H1 (cell line): ENCODE measurements at regions not wholly inside any gene's neighbourhood (a gene's known extent, or its start where the extent isn't known, plus 50 kb on each side); places are given as distances from the start of the nearest gene placed in this dataset.

Experiments
- CTCF ChIA-PET: fragments of 300-600 bp; sonication (Branson Sonifier 250); formaldehyde crosslinking; loops from one replicate; lab custom pipeline; 2021; ENCODE audit not compliant: partially characterized antibody; lab: Charles Lee
- POLR2A ChIA-PET: fragments of 300-600 bp; sonication (Branson Sonifier 250); formaldehyde crosslinking; loops from one replicate; lab custom pipeline; 2021; ENCODE audit warnings: inconsistent platforms; ENCODE audit not compliant: partially characterized antibody; lab: Charles Lee
- DNase-seq, 2 experiments: peaks; one replicate each; pipeline versions ENCODE4 v3.0.0 to v3.0.0-alpha.2; 2010 to 2022; ENCODE audit warnings: low spot score in 2 of 2, low read depth in 1 of 2, mixed read lengths in 1 of 2
- FAIRE-seq: peaks from 2 replicates; lab custom pipeline; 2011; peaks lifted over from hg19 to GRCh38; lab: Jason Lieb, UNC
- H2AFZ ChIP-seq: 2 replicates; pipeline ENCODE4 v1.8.1; 2012; ENCODE audit warnings: low read length, inconsistent platforms
- H2AK5ac ChIP-seq: 2 replicates; pipeline ENCODE4 v1.6.1; 2013; ENCODE audit warnings: low read depth, low read length
- H2BK120ac ChIP-seq: replicated peaks from 2 replicates; pipeline ENCODE3; 2013; ENCODE audit warnings: low read depth, low read length, inconsistent platforms
- H2BK12ac ChIP-seq: 2 replicates; pipeline ENCODE4 v1.6.1; 2013; ENCODE audit warnings: low read depth, low read length
- H2BK15ac ChIP-seq: 2 replicates; pipeline ENCODE4 v1.6.1; 2013; ENCODE audit warnings: low read length
- H2BK20ac ChIP-seq: 2 replicates; pipeline ENCODE4 v1.6.1; 2013; ENCODE audit warnings: low read length
- H2BK5ac ChIP-seq: 2 replicates; pipeline ENCODE4 v1.6.1; 2013; ENCODE audit warnings: low read depth, low read length
- H3K14ac ChIP-seq: 2 replicates; pipeline ENCODE4 v1.6.1; 2013; ENCODE audit warnings: inconsistent platforms; ENCODE audit not compliant: insufficient read length
- H3K18ac ChIP-seq: 2 replicates; pipeline ENCODE4 v1.6.1; 2013; ENCODE audit warnings: low read length; ENCODE audit errors: extremely low read depth
- H3K23ac ChIP-seq: 2 replicates; pipeline ENCODE4 v1.6.1; 2013; ENCODE audit warnings: inconsistent platforms; ENCODE audit not compliant: insufficient read length
- H3K23me2 ChIP-seq: 2 replicates; pipeline ENCODE4 v1.6.1; 2013; ENCODE audit warnings: low read depth, low read length
- H3K27ac ChIP-seq: 2 replicates; pipeline ENCODE4 v1.6.1; 2011; ENCODE audit warnings: low read depth, low read length, inconsistent platforms
- H3K27me3 ChIP-seq, 4 experiments: replicated peaks in 1 of 4; 1 replicate in 1 of 4; 2 replicates in 3 of 4; pipeline versions ENCODE4 v1.6.1 to v1.8.1; 2011 to 2013; ENCODE audit warnings: low read length in 3 of 4, mild to moderate bottlenecking in 3 of 4, inconsistent platforms in 2 of 4, mixed read lengths in 2 of 4, moderate library complexity in 1 of 4; ENCODE audit not compliant: control insufficient read depth in 3 of 4, insufficient read depth in 3 of 4; ENCODE audit errors: extremely low read depth in 1 of 4
- H3K36me3 ChIP-seq, 4 experiments: 2 replicates each; pipeline versions ENCODE4 v1.6.1 to v1.8.1; 2011 to 2013; ENCODE audit warnings: mild to moderate bottlenecking in 4 of 4, low read length in 3 of 4, moderate library complexity in 2 of 4, control low read depth in 1 of 4, inconsistent platforms in 1 of 4; ENCODE audit not compliant: insufficient read depth in 4 of 4, control insufficient read depth in 2 of 4
- H3K4ac ChIP-seq: replicated peaks from 2 replicates; pipeline ENCODE3; 2013; ENCODE audit warnings: low read length, low read depth, mixed read lengths, inconsistent platforms; ENCODE audit not compliant: insufficient read length
- H3K4me1 ChIP-seq, 4 experiments: replicated peaks in 1 of 4; 1 replicate in 1 of 4; 2 replicates in 3 of 4; pipeline versions ENCODE4 v1.6.1 to v1.8.1; 2011 to 2013; ENCODE audit warnings: low read length in 3 of 4, inconsistent platforms in 2 of 4, mixed read lengths in 1 of 4; ENCODE audit not compliant: insufficient read depth in 4 of 4, control insufficient read depth in 3 of 4
- H3K4me2 ChIP-seq, 2 experiments: 2 replicates each; pipeline versions ENCODE4 v1.6.1 to v1.8.1; 2011 to 2013; ENCODE audit warnings: low read depth in 2 of 2, low read length in 2 of 2, control low read depth in 1 of 2, inconsistent platforms in 1 of 2, mild to moderate bottlenecking in 1 of 2; ENCODE audit not compliant: insufficient read depth in 1 of 2
- H3K4me3 ChIP-seq, 4 experiments: fragments of 200-600, 300-600 bp in 1 of 4; sonication (generic), shearing (Covaris generic), sonication (Bioruptor Twin) in 1 of 4; 2 replicates each; pipeline versions ENCODE4 v1.5.1 to v1.8.1; 2011 to 2016; ENCODE audit warnings: low read length in 4 of 4, low read depth in 3 of 4, control low read depth in 2 of 4, inconsistent platforms in 2 of 4, mild to moderate bottlenecking in 2 of 4, mixed read lengths in 1 of 4, moderate library complexity in 1 of 4; ENCODE audit not compliant: insufficient read depth in 2 of 4; ENCODE audit errors: extremely low read depth in 1 of 4
- H3K56ac ChIP-seq: replicated peaks from 2 replicates; pipeline ENCODE3; 2013; ENCODE audit warnings: low read depth, mild to moderate bottlenecking, mixed read lengths, low read length, inconsistent platforms; ENCODE audit not compliant: insufficient read length
- H3K79me1 ChIP-seq: 2 replicates; pipeline ENCODE4 v1.6.1; 2013; ENCODE audit warnings: low read depth, low read length, control low read depth
- H3K79me2 ChIP-seq, 2 experiments: 2 replicates each; pipeline versions ENCODE4 v1.6.1 to v1.8.1; 2012 to 2013; ENCODE audit warnings: low read length in 2 of 2, mild to moderate bottlenecking in 2 of 2, inconsistent platforms in 1 of 2; ENCODE audit not compliant: insufficient read depth in 2 of 2, control insufficient read depth in 1 of 2
- H3K9ac ChIP-seq, 4 experiments: replicated peaks in 1 of 4; 1 replicate in 1 of 4; 2 replicates in 3 of 4; pipeline versions ENCODE4 v1.6.1 to v1.8.1; 2011 to 2013; ENCODE audit warnings: low read depth in 3 of 4, low read length in 3 of 4, control low read depth in 2 of 4, mild to moderate bottlenecking in 2 of 4, moderate library complexity in 2 of 4, inconsistent platforms in 1 of 4; ENCODE audit errors: extremely low read depth in 1 of 4
- H3K9me3 ChIP-seq, 2 experiments: 2 replicates each; pipeline versions ENCODE4 v1.6.1 to v1.8.1; 2012 to 2013; ENCODE audit warnings: mild to moderate bottlenecking in 2 of 2, moderate library complexity in 2 of 2, control low read depth in 1 of 2, inconsistent platforms in 1 of 2, low read depth in 1 of 2, low read length in 1 of 2, mixed read lengths in 1 of 2; ENCODE audit not compliant: insufficient read depth in 2 of 2
- H4K20me1 ChIP-seq, 2 experiments: replicated peaks in 1 of 2; 2 replicates each; pipeline versions ENCODE3 to v1.8.1; 2011 to 2013; ENCODE audit warnings: inconsistent platforms in 2 of 2, low read length in 2 of 2, mild to moderate bottlenecking in 1 of 2; ENCODE audit not compliant: insufficient read depth in 2 of 2, control insufficient read depth in 1 of 2
- H4K5ac ChIP-seq: 2 replicates; pipeline ENCODE4 v1.6.1; 2013; ENCODE audit warnings: low read length, low read depth, mixed read lengths, inconsistent platforms; ENCODE audit not compliant: insufficient read length
- H4K8ac ChIP-seq: 2 replicates; pipeline ENCODE4 v1.8.0; 2013; ENCODE audit warnings: mild to moderate bottlenecking, moderate library complexity, low read length, inconsistent platforms; ENCODE audit not compliant: insufficient read depth; ENCODE audit errors: extremely low read depth
- H4K91ac ChIP-seq: replicated peaks from 2 replicates; pipeline ENCODE3; 2013; ENCODE audit warnings: low read length, mixed read lengths, inconsistent platforms; ENCODE audit not compliant: insufficient read length
- BRCA1 ChIP-seq: IDR thresholded peaks from 2 replicates; pipeline ENCODE4 v1.6.1; 2012; ENCODE audit warnings: low read depth, low read length, improper control_type of control experiment
- CBX5 ChIP-seq: fragments of 300-800, 300-1000 bp; sonication (generic); IDR thresholded peaks from 2 replicates; pipeline ENCODE4 v1.7.1; 2016; ENCODE audit warnings: antibody characterized with exemption, low read length, low read depth
- EGR1 ChIP-seq: IDR thresholded peaks from 2 replicates; pipeline ENCODE4 v1.6.1; 2011; ENCODE audit warnings: low read depth, low read length, borderline replicate concordance
- JUN ChIP-seq: IDR thresholded peaks from 2 replicates; pipeline ENCODE4 v1.6.1; 2011; ENCODE audit warnings: low read depth, mild to moderate bottlenecking, improper control_type of control experiment, low read length
- KDM1A ChIP-seq: fragments of 200-600, 300-600 bp; sonication (generic); IDR thresholded peaks from 2 replicates; pipeline ENCODE4 v1.7.1; 2016; ENCODE audit warnings: mild to moderate bottlenecking, low read length, borderline replicate concordance
- NANOG ChIP-seq: IDR thresholded peaks from 2 replicates; pipeline ENCODE4 v1.6.1; 2011; ENCODE audit warnings: low read length, low read depth, mild to moderate bottlenecking, inconsistent platforms; ENCODE audit not compliant: insufficient read depth, poor library complexity, severe bottlenecking
- NRF1 ChIP-seq: IDR thresholded peaks from 2 replicates; pipeline ENCODE4 v1.6.1; 2011; ENCODE audit warnings: mild to moderate bottlenecking, low read depth, low read length, improper control_type of control experiment
- PHF8 ChIP-seq: fragments of 200-600 bp; sonication (generic); conservative IDR thresholded peaks from 2 replicates; pipeline ENCODE4 v1.7.1; 2012; ENCODE audit warnings: low read depth, mild to moderate bottlenecking, inconsistent platforms, low read length, moderate library complexity
- RNF2 ChIP-seq: fragments of 200-900, 300-1000 bp; sonication (generic); IDR thresholded peaks from 2 replicates; pipeline ENCODE4 v1.7.1; 2016; ENCODE audit warnings: borderline replicate concordance, low read depth, mild to moderate bottlenecking, antibody characterized with exemption, low read length; ENCODE audit not compliant: poor library complexity, severe bottlenecking; ENCODE audit errors: missing control alignments
- SIRT6 ChIP-seq: IDR thresholded peaks from one replicate; pipeline ENCODE4 v1.7.1; 2012; ENCODE audit warnings: low read length, inconsistent platforms
- SP1 ChIP-seq: IDR thresholded peaks from 2 replicates; pipeline ENCODE4 v1.6.1; 2011; ENCODE audit warnings: low read depth, low read length
- SUZ12 ChIP-seq: fragments of 200-600 bp; sonication (generic); IDR thresholded peaks from 2 replicates; pipeline ENCODE4 v1.6.1; 2012; ENCODE audit warnings: mild to moderate bottlenecking, inconsistent platforms, low read length, moderate library complexity, mixed read lengths
- WGBS, 2 experiments: shearing (Covaris generic) in 1 of 2; methylation state at CpG; one replicate each; pipeline versions ENCODE4 v1.1.6 to v1.1.7; 2013 to 2015; ENCODE audit warnings: low lambda C conversion rate in 2 of 2, mixed read lengths in 2 of 2, inconsistent platforms in 1 of 2, low coverage in 1 of 2, missing lambda C conversion rate in 1 of 2; ENCODE audit not compliant: insufficient replicate concordance in 2 of 2, insufficient coverage in 1 of 2, insufficient read length in 1 of 2; ENCODE audit errors: extremely low coverage in 1 of 2, missing lambda C conversion rate in 1 of 2; 5-methylcytosine and 5-hydroxymethylcytosine counted together

- no peak overlapping the region for H2BK12ac ChIP-seq
- FAIRE-seq (no peak), DNase-seq (no peak)
- H3K18ac ChIP-seq, result no peak overlapping the region
- H4K5ac ChIP-seq, result no peak overlapping the region
- H3K4ac ChIP-seq, result no peak overlapping the region
- no peak overlapping the region for H2AK5ac ChIP-seq
- H2BK20ac ChIP-seq, result no peak overlapping the region
- H3K79me2 ChIP-seq, result no peaks in the 10 kb centered on the region
- H4K8ac ChIP-seq, result no peak overlapping the region
- H4K91ac ChIP-seq, result no peak overlapping the region
- H3K4me3 ChIP-seq, result no peak overlapping the region
- H3K23me2 ChIP-seq, result no peaks in the 10 kb centered on the region
- H3K4me2 ChIP-seq, result no peak overlapping the region
- H2BK5ac ChIP-seq, result no peak overlapping the region
- H3K27ac ChIP-seq, result no peak overlapping the region
- WGBS, 2 experiments, result 89% methylated on average over 3 of the region's 3 CpGs; no CpG with 5 or more reads in 1 of the 2 experiments
- H3K36me3 ChIP-seq, result no peaks in the 10 kb centered on the region
- POLR2A ChIA-PET, result no interaction called here
- CTCF ChIA-PET, result interaction anchor here (1.0 to 1.3 kb wide), 3 partner anchors 142 to 358 kb away, joined by 3 read pairs; no protein-coding TSS in a partner anchor
- H2BK15ac ChIP-seq, result no peak overlapping the region
- no peak overlapping the region for H3K23ac ChIP-seq
- no peak overlapping the region for H2AFZ ChIP-seq
- H3K14ac ChIP-seq, result no peak overlapping the region
- H3K4me1 ChIP-seq, result no peaks in the 10 kb centered on the region
- no peaks in the 10 kb centered on the region for H4K20me1 ChIP-seq
- no peak overlapping the region for H3K9ac ChIP-seq
- H3K79me1 ChIP-seq, result no peaks in the 10 kb centered on the region
- no peak overlapping the region for H3K56ac ChIP-seq
- H3K9me3 ChIP-seq, result no peaks in the 10 kb centered on the region
- no peaks in the 10 kb centered on the region for H3K27me3 ChIP-seq
- no peak overlapping the region for H2BK120ac ChIP-seq
- TF ChIP-seq NANOG (no peak), NRF1 (no peak), SIRT6 (no peak), RNF2 (no peak), JUN (no peak), SUZ12 (no peak), SP1 (no peak), CBX5 (no peak), PHF8 (no peak), EGR1 (no peak), BRCA1 (no peak), KDM1A (no peak)
Measured at GRCh38 chr7:11931307-11931706, 99.3 kb upstream of the THSD7A start.
